Hepatocyte (in vitro differentiated cells): ENCODE measurements at regions not wholly inside any gene's neighbourhood (a gene's known extent, or its start where the extent isn't known, plus 50 kb on each side); places are given as distances from the start of the nearest gene placed in this dataset.

Experiments
- DNase-seq: peaks from one replicate; pipeline ENCODE4 v3.0.0-alpha.2; 2016; ENCODE audit warnings: low spot score
- H2AFZ ChIP-seq: fragments of 200-600 bp; sonication (generic); 2 replicates; pipeline ENCODE4 v1.6.0; 2016; ENCODE audit warnings: antibody characterized with exemption, mild to moderate bottlenecking
- H3K27ac ChIP-seq: fragments of 200-600 bp; sonication (generic); 2 replicates; pipeline ENCODE4 v1.5.1; 2016; ENCODE audit warnings: mild to moderate bottlenecking
- H3K27me3 ChIP-seq: fragments of 200-600 bp; sonication (generic); 2 replicates; pipeline ENCODE4 v1.6.1; 2016
- H3K36me3 ChIP-seq: fragments of 200-600 bp; sonication (generic); replicated peaks from 2 replicates; pipeline ENCODE4 v1.5.1; 2016; ENCODE audit warnings: low read depth; ENCODE audit not compliant: insufficient read depth
- H3K4me1 ChIP-seq: fragments of 200-600 bp; sonication (generic); 2 replicates; pipeline ENCODE4 v1.5.1; 2016; ENCODE audit warnings: mild to moderate bottlenecking, moderate library complexity; ENCODE audit not compliant: insufficient read depth
- H3K4me2 ChIP-seq: fragments of 200-600 bp; sonication (generic); 2 replicates; pipeline ENCODE4 v1.6.0; 2016
- H3K4me3 ChIP-seq: fragments of 200-600 bp; sonication (generic); 2 replicates; pipeline ENCODE4 v1.5.1; 2016; ENCODE audit warnings: mild to moderate bottlenecking
- H3K79me2 ChIP-seq: fragments of 200-600 bp; sonication (generic); 2 replicates; pipeline ENCODE4 v1.6.0; 2017; ENCODE audit warnings: mild to moderate bottlenecking
- H3K9me2 ChIP-seq: fragments of 200-600 bp; sonication (generic); replicated peaks from 2 replicates; pipeline ENCODE4 v1.6.0; 2017; ENCODE audit warnings: mild to moderate bottlenecking; ENCODE audit not compliant: insufficient read depth
- H3K9me3 ChIP-seq: fragments of 200-600 bp; sonication (generic); 2 replicates; pipeline ENCODE4 v1.5.1; 2016; ENCODE audit warnings: low read depth, mild to moderate bottlenecking
- H4K20me1 ChIP-seq: fragments of 200-600 bp; sonication (generic); 2 replicates; pipeline ENCODE4 v1.6.0; 2016; ENCODE audit warnings: mild to moderate bottlenecking; ENCODE audit not compliant: insufficient read depth, poor library complexity, severe bottlenecking
- EZH2 ChIP-seq: fragments of 200-600 bp; sonication (generic); IDR thresholded peaks from 2 replicates; pipeline ENCODE4 v1.6.1; 2016; ENCODE audit warnings: antibody characterized with exemption, mild to moderate bottlenecking, borderline replicate concordance
- EZH2phosphoT487 ChIP-seq: fragments of 200-600 bp; sonication (generic); IDR thresholded peaks from one replicate; pipeline ENCODE4 v1.6.1; 2018; ENCODE audit warnings: antibody characterized with exemption, mild to moderate bottlenecking, low read depth, moderate library complexity; ENCODE audit not compliant: unreplicated experiment, severe bottlenecking
- WGBS: methylation state at CpG from one replicate; pipeline ENCODE4 v1.1.6; 2016; ENCODE audit warnings: low lambda C conversion rate; ENCODE audit errors: missing lambda C conversion rate; 5-methylcytosine and 5-hydroxymethylcytosine counted together
- TF ChIP-seq, protein P1 (sequence below): fragments of 200-600 bp; sonication (generic); IDR thresholded peaks from 2 replicates; pipeline ENCODE4 v1.5.1; 2016; ENCODE audit warnings: antibody characterized with exemption, mild to moderate bottlenecking; ENCODE audit not compliant: poor library complexity

DNA sequence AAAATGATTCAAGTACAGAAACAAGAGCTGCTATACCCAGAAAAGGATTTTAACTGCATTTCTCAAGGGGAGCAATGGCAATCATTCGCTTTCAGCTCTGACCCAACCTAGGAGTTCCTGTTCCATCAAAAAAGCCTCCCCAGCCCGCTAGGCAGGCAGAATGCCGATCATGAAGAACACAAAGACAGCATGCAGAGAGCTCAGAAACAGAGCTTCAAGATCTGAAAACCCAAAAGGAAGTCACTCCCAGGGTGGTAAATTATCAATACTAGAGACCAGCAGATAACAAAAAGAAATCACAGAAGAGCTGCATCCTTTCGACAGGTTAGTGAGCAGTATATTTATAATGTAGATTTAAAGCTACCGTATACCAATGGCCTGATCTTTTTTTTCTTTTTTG lies 84.8 kb upstream of the CRIM1 start:
- TF ChIP-seq EZH2phosphoT487 = no peak
- TF ChIP-seq EZH2 = no peak
- TF ChIP-seq, protein P1, sequence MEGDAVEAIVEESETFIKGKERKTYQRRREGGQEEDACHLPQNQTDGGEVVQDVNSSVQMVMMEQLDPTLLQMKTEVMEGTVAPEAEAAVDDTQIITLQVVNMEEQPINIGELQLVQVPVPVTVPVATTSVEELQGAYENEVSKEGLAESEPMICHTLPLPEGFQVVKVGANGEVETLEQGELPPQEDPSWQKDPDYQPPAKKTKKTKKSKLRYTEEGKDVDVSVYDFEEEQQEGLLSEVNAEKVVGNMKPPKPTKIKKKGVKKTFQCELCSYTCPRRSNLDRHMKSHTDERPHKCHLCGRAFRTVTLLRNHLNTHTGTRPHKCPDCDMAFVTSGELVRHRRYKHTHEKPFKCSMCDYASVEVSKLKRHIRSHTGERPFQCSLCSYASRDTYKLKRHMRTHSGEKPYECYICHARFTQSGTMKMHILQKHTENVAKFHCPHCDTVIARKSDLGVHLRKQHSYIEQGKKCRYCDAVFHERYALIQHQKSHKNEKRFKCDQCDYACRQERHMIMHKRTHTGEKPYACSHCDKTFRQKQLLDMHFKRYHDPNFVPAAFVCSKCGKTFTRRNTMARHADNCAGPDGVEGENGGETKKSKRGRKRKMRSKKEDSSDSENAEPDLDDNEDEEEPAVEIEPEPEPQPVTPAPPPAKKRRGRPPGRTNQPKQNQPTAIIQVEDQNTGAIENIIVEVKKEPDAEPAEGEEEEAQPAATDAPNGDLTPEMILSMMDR = no peak

DNA sequence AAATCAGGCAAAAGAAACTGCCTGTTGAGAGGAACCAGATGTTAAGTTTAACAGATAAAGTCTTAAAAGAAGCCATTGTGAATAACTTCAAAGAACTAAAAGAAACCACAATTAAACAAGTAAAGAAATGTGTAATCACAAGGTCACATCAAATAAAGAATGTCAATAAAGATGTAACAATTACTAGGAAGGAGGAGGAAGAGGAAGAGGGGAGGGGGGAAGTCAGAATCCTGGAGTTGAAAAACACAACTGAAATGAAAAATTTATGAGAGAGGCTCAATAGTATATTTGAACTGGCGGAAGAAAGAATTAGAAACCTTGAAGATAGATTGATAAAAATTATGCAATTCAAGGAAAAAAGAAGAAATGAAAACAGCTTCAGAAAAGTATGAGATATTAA lies 88.4 kb upstream of the CRIM1 start:
- no peaks in the 10 kb centered on the region for H3K9me3 ChIP-seq
- no peaks in the 10 kb centered on the region for H3K79me2 ChIP-seq
- no peak overlapping the region for H3K4me2 ChIP-seq
- no peak for TF ChIP-seq EZH2phosphoT487
- TF ChIP-seq EZH2 = no peak
- TF ChIP-seq, protein P1 = no peak
- no peak overlapping the region for H2AFZ ChIP-seq
- H3K4me1 ChIP-seq = no peaks in the 10 kb centered on the region
- no peak overlapping the region for H3K27ac ChIP-seq
- no peak for DNase-seq
- 96% methylated on average over 1 of the region's 1 CpG for WGBS
- no peaks in the 10 kb centered on the region for H3K9me2 ChIP-seq
- H3K36me3 ChIP-seq = no peaks in the 10 kb centered on the region
- H3K27me3 ChIP-seq = no peaks in the 10 kb centered on the region
- H3K4me3 ChIP-seq = no peak overlapping the region
- H4K20me1 ChIP-seq = no peaks in the 10 kb centered on the region

More for the DNA sequence above, 84.8 kb upstream of the CRIM1 start:
- H3K9me3 ChIP-seq = no peaks in the 10 kb centered on the region
- H3K27me3 ChIP-seq = no peaks in the 10 kb centered on the region
- no peak overlapping the region for H2AFZ ChIP-seq
- H3K27ac ChIP-seq = no peak overlapping the region
- H3K4me3 ChIP-seq = no peak overlapping the region
- H3K4me2 ChIP-seq = no peak overlapping the region
- no peaks in the 10 kb centered on the region for H3K4me1 ChIP-seq
- no peaks in the 10 kb centered on the region for H4K20me1 ChIP-seq
- H3K79me2 ChIP-seq = no peaks in the 10 kb centered on the region
- no peaks in the 10 kb centered on the region for H3K36me3 ChIP-seq
- 50% methylated on average over 5 of the region's 5 CpGs for WGBS
- DNase-seq = no peak
- H3K9me2 ChIP-seq = no peaks in the 10 kb centered on the region

DNA sequence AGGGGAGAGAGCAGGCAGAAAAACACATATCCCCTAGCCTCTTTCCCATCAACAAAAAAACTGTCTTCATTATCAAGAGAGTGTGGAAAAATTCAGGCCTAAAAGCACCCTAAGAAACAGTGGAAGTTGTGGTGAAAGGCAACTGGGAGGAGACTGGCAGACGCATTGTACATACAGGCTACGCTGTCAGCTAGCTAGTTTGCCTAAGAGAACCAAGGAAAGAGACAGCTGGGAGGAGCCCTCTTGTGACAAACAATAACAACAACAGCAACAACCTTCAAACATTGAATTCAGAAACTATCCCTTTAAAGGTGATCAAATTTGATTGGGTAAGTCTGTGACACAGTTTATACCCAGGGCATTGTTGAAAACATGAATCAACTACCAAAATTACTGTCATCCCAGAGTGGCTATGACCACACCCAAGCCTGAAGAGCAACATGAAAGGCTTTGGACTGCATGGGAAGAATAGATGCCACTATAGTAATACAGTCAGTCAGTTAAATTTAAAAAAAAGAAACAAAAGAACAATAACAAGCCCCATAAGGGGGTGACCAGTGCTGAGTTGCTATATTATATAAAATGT lies 88.9 kb upstream of the CRIM1 start:
- WGBS = 73% methylated on average over 2 of the region's 2 CpGs
- Histone ChIP-seq H3K27me3 (no peaks in the 10 kb centered on the region), H3K79me2 (no peaks in the 10 kb centered on the region), H3K9me2 (no peaks in the 10 kb centered on the region), H3K27ac (no peak overlapping the region), H3K4me1 (no peaks in the 10 kb centered on the region), H2AFZ (no peak overlapping the region), H3K36me3 (no peaks in the 10 kb centered on the region), H3K9me3 (no peaks in the 10 kb centered on the region), H3K4me3 (no peak overlapping the region), H4K20me1 (no peaks in the 10 kb centered on the region), H3K4me2 (no peak overlapping the region)
- no peak for TF ChIP-seq EZH2
- no peak for TF ChIP-seq EZH2phosphoT487
- TF ChIP-seq, protein P1 = no peak
- DNase-seq = no peak
